Liver (tissue), 3 donors: ENCODE measurements at regions not wholly inside any gene's neighbourhood (a gene's known extent, or its start where the extent isn't known, plus 50 kb on each side); places are given as distances from the start of the nearest gene placed in this dataset.

Experiments
- RAD21 ChIP-seq, 2 donors: IDR thresholded peaks; 2 replicates each; pipeline ENCODE4 v1.6.1; 2016; ENCODE audit warnings: antibody characterized with exemption in 2 of 2, mild to moderate bottlenecking in 2 of 2
- RXRA ChIP-seq, 2 donors: IDR thresholded peaks; 2 replicates each; pipeline ENCODE4 v1.6.1; 2017 to 2018; ENCODE audit warnings: antibody characterized with exemption in 2 of 2, mild to moderate bottlenecking in 1 of 2
- SP1 ChIP-seq: IDR thresholded peaks from 2 replicates; pipeline ENCODE4 v1.6.1; 2018; ENCODE audit warnings: antibody characterized with exemption, mild to moderate bottlenecking
- TAF1 ChIP-seq: conservative IDR thresholded peaks from 2 replicates; pipeline ENCODE4 v1.6.1; 2016; ENCODE audit warnings: antibody characterized with exemption, mild to moderate bottlenecking
- TF ChIP-seq, protein P1 (sequence below): fragments of 150-350 bp; IDR thresholded peaks from 2 replicates; pipeline ENCODE4 v1.5.1; 2017; ENCODE audit warnings: improper control_type of control experiment, low read depth, low read length; ENCODE audit not compliant: missing input control
- TF ChIP-seq, protein P2 (sequence below): IDR thresholded peaks from 2 replicates; pipeline ENCODE4 v1.6.1; 2016; ENCODE audit warnings: antibody characterized with exemption
- donor health status: healthy.
- donor health status: healthy.

DNA sequence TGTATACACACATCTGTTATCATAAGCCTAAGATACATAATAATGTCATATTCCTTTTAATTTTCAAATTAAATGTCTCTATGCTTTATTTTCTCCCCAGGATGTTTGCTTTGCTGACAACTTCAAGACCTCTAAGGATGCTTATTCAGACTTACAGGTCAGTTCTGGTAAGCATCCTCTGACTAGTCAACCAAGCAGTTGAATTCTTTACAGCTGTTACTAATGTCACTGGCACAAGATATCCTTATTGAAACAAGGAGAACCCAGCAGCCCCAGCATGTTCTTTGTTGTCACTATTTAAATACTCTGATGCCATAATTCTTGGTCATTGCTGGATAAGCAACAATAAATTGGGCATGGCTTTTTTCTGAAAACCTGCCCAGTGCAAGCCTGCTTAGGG, 232.3 kb upstream of the PMFBP1 start:
- TF ChIP-seq, protein P1, sequence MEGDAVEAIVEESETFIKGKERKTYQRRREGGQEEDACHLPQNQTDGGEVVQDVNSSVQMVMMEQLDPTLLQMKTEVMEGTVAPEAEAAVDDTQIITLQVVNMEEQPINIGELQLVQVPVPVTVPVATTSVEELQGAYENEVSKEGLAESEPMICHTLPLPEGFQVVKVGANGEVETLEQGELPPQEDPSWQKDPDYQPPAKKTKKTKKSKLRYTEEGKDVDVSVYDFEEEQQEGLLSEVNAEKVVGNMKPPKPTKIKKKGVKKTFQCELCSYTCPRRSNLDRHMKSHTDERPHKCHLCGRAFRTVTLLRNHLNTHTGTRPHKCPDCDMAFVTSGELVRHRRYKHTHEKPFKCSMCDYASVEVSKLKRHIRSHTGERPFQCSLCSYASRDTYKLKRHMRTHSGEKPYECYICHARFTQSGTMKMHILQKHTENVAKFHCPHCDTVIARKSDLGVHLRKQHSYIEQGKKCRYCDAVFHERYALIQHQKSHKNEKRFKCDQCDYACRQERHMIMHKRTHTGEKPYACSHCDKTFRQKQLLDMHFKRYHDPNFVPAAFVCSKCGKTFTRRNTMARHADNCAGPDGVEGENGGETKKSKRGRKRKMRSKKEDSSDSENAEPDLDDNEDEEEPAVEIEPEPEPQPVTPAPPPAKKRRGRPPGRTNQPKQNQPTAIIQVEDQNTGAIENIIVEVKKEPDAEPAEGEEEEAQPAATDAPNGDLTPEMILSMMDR: no peak
- TF ChIP-seq RXRA (IDR thresholded peaks at IDR 0.05): no peak
- TF ChIP-seq RAD21 (IDR thresholded peaks at IDR 0.05): no peak
- TF ChIP-seq TAF1: no peak
- TF ChIP-seq SP1: no peak
- TF ChIP-seq, protein P2, sequence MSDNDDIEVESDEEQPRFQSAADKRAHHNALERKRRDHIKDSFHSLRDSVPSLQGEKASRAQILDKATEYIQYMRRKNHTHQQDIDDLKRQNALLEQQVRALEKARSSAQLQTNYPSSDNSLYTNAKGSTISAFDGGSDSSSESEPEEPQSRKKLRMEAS: no peak
